ENCODE measurements at regions not wholly inside any gene's neighbourhood (a gene's known extent, or its start where the extent isn't known, plus 50 kb on each side); places are given as distances from the start of the nearest gene placed in this dataset.

GRCh38 chr3:117537949-117538348 lies 828.4 kb downstream of the TUSC7 start:
- Histone ChIP-seq H3K27ac (no peak overlapping the region), H3K27me3 (replicated peaks in 1 of 7) (no peaks in the 10 kb centered on the region), H3K4me3 (no peak overlapping the region), H3K36me3 (no peaks in the 10 kb centered on the region), H3K4me1 (no peaks in the 10 kb centered on the region), H3K9me3 (peaks cover 0 to 6% (median 0%) of the 10 kb centered on the region in 8 donors)
- intact Hi-C loops (cut with DNase I; ENCODE audit: low total_unique reads), result no loop called here
- no peak for DNase-seq
- WGBS, 5 donors, result 92 to 98% (median 94%) methylated on average over 1 of the region's 1 CpG
- TF ChIP-seq POLR2A (IDR thresholded peaks at IDR 0.05) (no peak), POLR2AphosphoS5 (IDR thresholded peaks at IDR 0.05) (no peak), CTCF (IDR thresholded peaks at IDR 0.05 in 8 of 11, conservative IDR thresholded peaks at IDR 0.05 in 3 of 11) (no peak)

- Histone ChIP-seq H3K27ac (no peak overlapping the region), H3K4me3 (no peak overlapping the region), H3K27me3 (replicated peaks in 1 of 7) (no peaks in the 10 kb centered on the region), H3K9me3 (peaks cover 0 to 6% (median 0%) of the 10 kb centered on the region in 8 donors), H3K4me1 (no peaks in the 10 kb centered on the region), H3K36me3 (no peaks in the 10 kb centered on the region)
- DNase-seq, result no peak
- WGBS, 5 donors, result 75 to 89% (median 80%) methylated on average over 1 of the region's 1 CpG
- intact Hi-C loops (cut with DNase I; ENCODE audit: low total_unique reads), result no loop called here
- no peak for TF ChIP-seq CTCF (IDR thresholded peaks at IDR 0.05 in 8 of 11, conservative IDR thresholded peaks at IDR 0.05 in 3 of 11)
- TF ChIP-seq POLR2AphosphoS5 (IDR thresholded peaks at IDR 0.05), result no peak
- no peak for TF ChIP-seq POLR2A (IDR thresholded peaks at IDR 0.05)
Observed at GRCh38 chr3:117539729-117540128, 830.1 kb downstream of the TUSC7 start.

- peaks cover 0 to 6% (median 0%) of the 10 kb centered on the region in 8 donors for H3K9me3 ChIP-seq
- no peaks in the 10 kb centered on the region for H3K27me3 ChIP-seq (replicated peaks in 1 of 7)
- no peak overlapping the region for H3K4me3 ChIP-seq
- H3K27ac ChIP-seq, result no peak overlapping the region
- intact Hi-C loops (cut with DNase I; ENCODE audit: low total_unique reads), result no loop called here
- TF ChIP-seq POLR2A (IDR thresholded peaks at IDR 0.05) (no peak), POLR2AphosphoS5 (IDR thresholded peaks at IDR 0.05) (no peak), CTCF (IDR thresholded peaks at IDR 0.05 in 8 of 11, conservative IDR thresholded peaks at IDR 0.05 in 3 of 11) (no peak)
- H3K4me1 ChIP-seq, result no peaks in the 10 kb centered on the region
- WGBS, 5 donors, result 89 to 97% (median 94%) methylated on average over 1 of the region's 1 CpG
- no peak for DNase-seq
- H3K36me3 ChIP-seq, result no peaks in the 10 kb centered on the region
Observed at GRCh38 chr3:117540597-117540996, 831.0 kb downstream of the TUSC7 start.

GRCh38 chr3:117541721-117542120 lies 832.1 kb downstream of the TUSC7 start:
- WGBS, 5 donors, result 75 to 93% (median 86%) methylated on average over 3 of the region's 3 CpGs
- Histone ChIP-seq H3K36me3 (no peaks in the 10 kb centered on the region), H3K27me3 (replicated peaks in 1 of 7) (no peaks in the 10 kb centered on the region), H3K27ac (no peak overlapping the region), H3K4me1 (no peaks in the 10 kb centered on the region), H3K4me3 (no peak overlapping the region), H3K9me3 (peaks cover 0 to 3% (median 0%) of the 10 kb centered on the region in 8 donors)
- no peak for DNase-seq
- no peak for TF ChIP-seq POLR2AphosphoS5 (IDR thresholded peaks at IDR 0.05)
- TF ChIP-seq CTCF (IDR thresholded peaks at IDR 0.05 in 8 of 11, conservative IDR thresholded peaks at IDR 0.05 in 3 of 11), result no peak
- TF ChIP-seq POLR2A (IDR thresholded peaks at IDR 0.05), result no peak
- intact Hi-C loops (cut with DNase I; ENCODE audit: low total_unique reads), result no loop called here

Data from spleen (tissue), 11 donors.